ENCODE measurements at regions not wholly inside any gene's neighbourhood (a gene's known extent, or its start where the extent isn't known, plus 50 kb on each side); places are given as distances from the start of the nearest gene placed in this dataset.

GRCh38 chr1:234683861-234684632 lies 74.1 kb upstream of the IRF2BP2 start (continued):
- TF ChIP-seq MTA1 (CRISPR knock-in tag; IDR thresholded peaks at IDR 0.05; ENCODE audit: borderline replicate concordance) (no peak), CHD2 (IDR thresholded peaks at IDR 0.05; ENCODE audit: low read depth, low read length) (no peak), KLF12 (CRISPR knock-in tag; IDR thresholded peaks at IDR 0.05; ENCODE audit: borderline replicate concordance) (no peak), ZNF362 (CRISPR knock-in tag; IDR thresholded peaks at IDR 0.05; ENCODE audit: borderline replicate concordance) (peak; percentile 65; the same call in 1 of the 2 replicates), BCL6 (CRISPR knock-in tag; IDR thresholded peaks at IDR 0.05) (peak; percentile 76), ZNF275 (CRISPR knock-in tag; IDR thresholded peaks at IDR 0.05; ENCODE audit: borderline replicate concordance) (no peak), ZSCAN31 (CRISPR knock-in tag; IDR thresholded peaks at IDR 0.05; ENCODE audit: low read depth) (peak; percentile 64; the same call in 1 of the 2 replicates), ZNF367 (CRISPR knock-in tag; IDR thresholded peaks at IDR 0.05; ENCODE audit: borderline replicate concordance) (no peak), ZBTB26 (CRISPR knock-in tag; IDR thresholded peaks at IDR 0.05; ENCODE audit: borderline replicate concordance) (no peak), ZNF143 (CRISPR knock-in tag; IDR thresholded peaks at IDR 0.05) (peak; percentile 41; the same call in 1 of the 2 replicates), ZNF607 (CRISPR knock-in tag; IDR thresholded peaks at IDR 0.05; ENCODE audit: borderline replicate concordance) (no peak), ZBED4 (CRISPR knock-in tag; IDR thresholded peaks at IDR 0.05; ENCODE audit: borderline replicate concordance) (peak; percentile 62; the same call in 1 of the 2 replicates), SPEN (CRISPR knock-in tag; IDR thresholded peaks at IDR 0.05; ENCODE audit: low read depth) (peak; percentile 63; the same call in 1 of the 2 replicates), KDM3A (CRISPR knock-in tag; IDR thresholded peaks at IDR 0.05; ENCODE audit: low read depth) (peak; percentile 74; the same call in 1 of the 2 replicates), XRCC5 (optimal IDR thresholded peaks at IDR 0.05; ENCODE audit: low read length) (peak; percentile 84), RBFOX2 (IDR thresholded peaks at IDR 0.05; ENCODE audit: low read depth, low read length) (no peak; the same call in 1 of the 2 replicates), BRCA1 (CRISPR knock-in tag; IDR thresholded peaks at IDR 0.05) (no peak; the same call in 1 of the 2 replicates), RBM39 (IDR thresholded peaks at IDR 0.05; ENCODE audit: low read depth, low read length, poor library complexity, severe bottlenecking) (no peak), FOXA1 (IDR thresholded peaks at IDR 0.05) (no peak), FOXA1 (CRISPR knock-in tag; IDR thresholded peaks at IDR 0.05) (peak; percentile 64)
